ENCODE measurements at regions not wholly inside any gene's neighbourhood (a gene's known extent, or its start where the extent isn't known, plus 50 kb on each side); places are given as distances from the start of the nearest gene placed in this dataset.

GRCh38 chr17:70767102-70767701, 597.9 kb downstream of the KCNJ2 start:
- DNase-seq, result peak; percentile 78

GRCh38 chr17:70769956-70770355, 600.6 kb downstream of the KCNJ2 start:
- DNase-seq, result no peak

DNA sequence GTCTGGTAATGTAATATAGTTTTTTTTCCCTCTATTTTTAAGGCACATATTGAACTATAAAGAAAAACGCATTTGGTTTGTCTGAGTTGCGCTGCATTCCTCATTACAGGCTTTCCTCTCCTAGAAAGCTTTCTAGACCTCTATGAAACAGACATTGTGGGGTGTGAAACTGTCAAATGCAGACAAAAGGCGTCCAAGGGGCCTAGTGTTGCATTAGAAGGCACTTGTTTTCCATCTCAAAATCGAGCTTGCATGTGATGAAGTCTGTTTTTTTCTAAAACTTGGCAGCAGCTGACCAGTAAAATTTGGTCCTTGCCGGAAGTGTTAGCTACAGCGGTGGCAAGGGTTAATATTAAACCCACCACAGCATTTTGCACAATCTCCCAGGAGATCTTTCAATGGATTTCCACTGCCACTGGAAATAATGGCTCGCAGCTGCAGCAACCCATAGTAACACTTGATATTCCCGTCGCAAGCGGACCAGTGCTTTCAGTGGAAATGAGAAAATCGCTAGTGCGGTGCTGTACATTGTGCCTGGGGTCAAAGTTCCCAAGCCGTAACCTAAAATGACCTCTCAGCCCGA, 602.6 kb downstream of the KCNJ2 start:
- DNase-seq, result no peak

DNA sequence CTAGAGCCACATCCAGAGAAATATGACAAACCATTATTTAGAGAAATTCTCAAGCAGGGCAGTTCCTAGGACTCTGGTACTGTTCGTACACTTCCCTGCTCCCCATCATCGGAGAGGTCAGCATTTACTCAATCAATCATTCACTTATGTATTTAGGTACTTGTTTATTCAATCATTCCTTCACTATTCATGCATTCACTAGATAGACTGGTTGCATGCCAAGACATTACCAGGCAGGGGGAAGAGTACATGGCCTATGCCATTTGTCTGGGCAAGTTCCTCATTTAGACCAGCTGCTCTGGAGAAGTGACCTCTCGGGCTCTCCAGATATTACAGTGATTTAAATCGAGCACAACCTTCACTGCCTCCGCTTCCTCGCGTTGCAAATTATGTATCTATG, 603.4 kb downstream of the KCNJ2 start:
- no peak for DNase-seq

DNA sequence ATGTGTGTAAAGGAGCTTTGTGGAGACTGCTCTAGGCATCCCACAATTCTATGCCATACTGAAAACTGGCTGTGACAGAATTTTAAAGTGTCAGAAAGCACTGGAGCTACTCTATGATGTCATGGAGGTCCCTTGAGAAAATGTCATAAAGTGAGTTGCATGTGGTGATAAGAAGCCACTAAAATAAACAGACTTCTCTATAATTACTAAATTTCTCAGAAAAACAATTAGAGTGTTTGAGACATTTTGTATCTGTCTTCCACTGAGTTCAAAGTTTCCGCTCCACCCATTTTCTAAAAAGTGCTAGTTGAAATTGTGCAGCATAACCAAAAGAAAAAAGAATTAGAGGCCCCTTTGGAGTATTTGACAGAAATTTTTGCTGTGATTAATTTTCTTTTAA, 603.9 kb downstream of the KCNJ2 start:
- no peak for DNase-seq

- no peak for DNase-seq
Measured at GRCh38 chr17:70774339-70775117, 605.2 kb downstream of the KCNJ2 start.

- no peak for DNase-seq
Measured at GRCh38 chr17:70775679-70776078, 606.3 kb downstream of the KCNJ2 start.

GRCh38 chr17:70776441-70776840, 607.1 kb downstream of the KCNJ2 start:
- no peak for DNase-seq

GRCh38 chr17:70780031-70780430, 610.7 kb downstream of the KCNJ2 start:
- DNase-seq, result no peak

- no peak for DNase-seq
Measured at GRCh38 chr17:70786081-70786480, 616.7 kb downstream of the KCNJ2 start.

DNA sequence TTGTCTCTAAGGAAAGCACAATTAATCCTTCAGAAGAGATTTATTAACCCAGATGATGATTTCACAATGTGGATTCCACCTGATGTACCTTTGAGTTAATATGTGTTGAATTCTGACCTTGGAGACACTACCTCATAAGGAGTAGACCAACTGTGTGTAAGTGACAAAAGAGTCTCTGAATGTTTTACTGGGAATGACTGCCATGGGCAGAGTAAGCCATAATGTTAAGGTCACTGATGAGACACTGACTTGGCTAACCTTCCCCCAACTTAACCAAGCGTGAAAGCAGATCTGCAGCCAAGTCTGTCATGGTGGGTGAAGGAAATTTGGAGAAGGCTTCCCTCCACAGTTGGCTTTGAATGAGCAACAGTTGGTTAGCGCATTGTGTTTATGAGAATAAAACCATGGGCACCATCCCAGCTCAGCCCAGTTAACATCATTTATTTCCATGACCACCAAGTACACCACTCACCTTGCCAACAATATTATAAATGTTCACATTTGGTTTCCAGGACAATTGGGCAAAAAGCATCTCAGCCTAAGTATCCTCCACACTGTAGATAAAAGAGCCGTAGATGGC, 618.5 kb downstream of the KCNJ2 start:
- no peak for DNase-seq

DNA sequence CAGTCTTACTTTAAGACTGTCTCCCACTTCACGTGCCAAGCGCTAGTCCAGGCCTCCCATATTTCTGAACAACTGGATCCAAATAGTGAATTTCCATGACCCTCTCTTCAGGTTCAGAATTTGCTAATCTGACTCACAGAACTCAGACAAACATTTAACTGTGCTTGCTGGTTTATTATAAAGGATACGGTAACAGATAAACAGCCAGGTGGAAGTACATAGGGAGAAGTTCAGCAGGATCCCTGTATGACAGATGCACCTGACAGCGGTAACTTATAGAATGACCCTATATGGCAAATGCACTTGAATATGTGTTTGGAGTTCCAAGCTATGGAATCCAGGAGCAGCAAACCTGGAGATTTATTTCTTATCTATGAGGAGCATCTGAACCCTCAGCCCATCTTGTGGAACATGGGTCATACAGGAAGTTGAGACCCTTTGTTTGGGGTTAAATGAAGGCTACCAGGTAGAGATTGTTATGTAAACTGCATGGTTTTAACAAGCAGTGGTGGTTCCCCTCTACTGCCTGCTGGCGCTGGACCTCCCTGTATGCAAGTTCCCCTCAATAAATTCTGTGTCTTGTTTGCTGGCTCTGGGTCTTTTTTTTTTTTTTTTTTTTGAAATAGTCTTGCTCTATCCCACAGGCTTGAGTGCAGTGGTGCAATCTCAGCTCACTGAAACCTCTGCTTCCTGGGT, 622.6 kb downstream of the KCNJ2 start:
- DNase-seq, result peak; percentile 15

- no peak for DNase-seq
Measured at GRCh38 chr17:70794738-70795137, 625.4 kb downstream of the KCNJ2 start.

- DNase-seq, result no peak
Measured at GRCh38 chr17:70795620-70796019, 626.3 kb downstream of the KCNJ2 start.

DNA sequence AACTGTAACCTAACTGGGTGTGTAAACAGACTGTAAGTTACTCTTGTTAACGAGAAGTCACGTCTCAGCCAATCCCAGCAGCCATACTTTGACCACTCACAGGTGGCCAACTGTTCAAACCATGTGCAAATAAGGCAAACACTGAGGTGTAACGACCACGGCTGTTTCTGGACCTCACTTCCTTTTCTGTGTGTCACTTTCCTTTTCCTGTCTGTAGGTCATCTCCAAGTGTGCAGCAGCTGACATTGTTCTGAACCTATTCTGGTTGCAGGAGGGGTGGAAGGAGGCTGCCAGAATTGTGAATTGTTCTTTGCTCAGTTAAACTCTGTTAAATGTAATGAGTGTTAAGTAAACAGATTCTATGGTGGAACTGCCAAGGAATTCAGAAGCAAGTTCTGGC, 627.4 kb downstream of the KCNJ2 start:
- DNase-seq, result no peak

GRCh38 chr17:70797166-70797565, 627.8 kb downstream of the KCNJ2 start:
- no peak for DNase-seq

DNA sequence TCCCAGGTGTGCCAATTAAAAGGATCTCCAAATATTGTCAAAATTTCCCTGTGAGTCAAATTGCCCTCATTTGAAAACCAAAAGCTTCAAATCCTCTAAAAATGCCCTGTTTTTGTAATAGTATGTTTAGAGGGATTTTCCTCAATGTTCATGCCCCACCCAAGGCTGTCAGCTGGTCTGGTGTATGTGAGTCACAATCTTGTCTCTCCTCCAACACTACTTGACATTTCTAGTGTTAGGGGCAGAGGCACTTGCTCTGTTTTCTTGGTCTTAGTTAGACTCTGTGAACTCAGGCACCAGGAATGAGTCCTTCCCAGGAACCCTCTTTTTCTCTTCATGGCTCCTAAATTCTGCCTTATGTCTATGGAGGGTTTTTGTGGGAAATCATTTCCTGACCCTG, 634.8 kb downstream of the KCNJ2 start:
- no peak for DNase-seq

DNA sequence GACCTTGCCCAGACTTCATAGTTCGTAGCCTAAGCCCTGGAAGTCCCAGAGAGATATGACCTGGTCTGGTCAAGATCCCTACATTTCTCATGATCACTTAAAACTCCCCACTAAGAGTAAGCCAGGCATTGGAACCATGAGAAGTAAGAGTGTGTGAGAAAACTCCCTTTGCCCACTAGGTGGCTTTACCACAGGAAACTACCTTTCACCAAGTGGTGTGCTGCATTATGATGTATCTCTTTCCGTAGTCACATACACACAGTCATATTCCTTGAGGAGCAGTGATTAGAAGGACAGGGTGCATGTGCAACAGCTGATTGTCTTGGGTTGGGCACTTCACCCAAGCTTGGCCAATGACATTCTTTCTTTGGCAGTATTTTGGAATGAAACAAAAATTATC, 639.3 kb downstream of the KCNJ2 start:
- no peak for DNase-seq

GRCh38 chr17:70810609-70811008, 641.3 kb downstream of the KCNJ2 start:
- DNase-seq, result no peak

GRCh38 chr17:70813355-70813930, 644.1 kb downstream of the KCNJ2 start:
- DNase-seq, result no peak

GRCh38 chr17:70819183-70819582, 649.9 kb downstream of the KCNJ2 start:
- DNase-seq, result no peak

GRCh38 chr17:70820276-70820675, 650.9 kb downstream of the KCNJ2 start:
- no peak for DNase-seq
